ENCODE measurements at regions not wholly inside any gene's neighbourhood (a gene's known extent, or its start where the extent isn't known, plus 50 kb on each side); places are given as distances from the start of the nearest gene placed in this dataset.

DNA sequence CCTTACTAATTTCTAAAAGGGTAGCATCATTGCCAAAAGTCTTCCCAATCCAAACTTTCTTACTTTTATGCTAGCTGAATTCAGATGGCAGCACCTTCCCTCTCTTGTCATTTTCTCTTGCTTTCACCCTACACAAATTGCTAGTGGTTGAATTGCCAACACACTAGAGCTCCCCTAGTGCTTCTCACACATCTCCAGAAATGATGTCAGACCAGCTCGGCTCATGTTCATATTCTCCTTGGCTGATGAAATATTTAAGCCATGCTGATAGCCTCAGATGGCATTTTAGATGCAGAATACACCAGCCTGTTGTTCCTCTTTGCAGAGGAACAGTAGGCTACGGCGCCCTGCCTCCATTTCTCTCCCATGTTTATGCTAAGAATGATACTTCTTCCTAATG lies 256.9 kb downstream of the PTBP2 start:
- DNase-seq (ENCODE audit: low spot score in 2 of 2) = no peak
- Histone ChIP-seq H3K27me3 (no peaks in the 10 kb centered on the region), H3K4me3 (no peak overlapping the region), H3K27ac (no peak overlapping the region), H3K36me3 (no peaks in the 10 kb centered on the region), H3K4me1 (no peaks in the 10 kb centered on the region), H3K9me3 (no peaks in the 10 kb centered on the region)
- TF ChIP-seq POLR2A (IDR thresholded peaks at IDR 0.05) (no peak), POLR2AphosphoS5 (IDR thresholded peaks at IDR 0.05) (no peak)
- TF ChIP-seq, protein P1, sequence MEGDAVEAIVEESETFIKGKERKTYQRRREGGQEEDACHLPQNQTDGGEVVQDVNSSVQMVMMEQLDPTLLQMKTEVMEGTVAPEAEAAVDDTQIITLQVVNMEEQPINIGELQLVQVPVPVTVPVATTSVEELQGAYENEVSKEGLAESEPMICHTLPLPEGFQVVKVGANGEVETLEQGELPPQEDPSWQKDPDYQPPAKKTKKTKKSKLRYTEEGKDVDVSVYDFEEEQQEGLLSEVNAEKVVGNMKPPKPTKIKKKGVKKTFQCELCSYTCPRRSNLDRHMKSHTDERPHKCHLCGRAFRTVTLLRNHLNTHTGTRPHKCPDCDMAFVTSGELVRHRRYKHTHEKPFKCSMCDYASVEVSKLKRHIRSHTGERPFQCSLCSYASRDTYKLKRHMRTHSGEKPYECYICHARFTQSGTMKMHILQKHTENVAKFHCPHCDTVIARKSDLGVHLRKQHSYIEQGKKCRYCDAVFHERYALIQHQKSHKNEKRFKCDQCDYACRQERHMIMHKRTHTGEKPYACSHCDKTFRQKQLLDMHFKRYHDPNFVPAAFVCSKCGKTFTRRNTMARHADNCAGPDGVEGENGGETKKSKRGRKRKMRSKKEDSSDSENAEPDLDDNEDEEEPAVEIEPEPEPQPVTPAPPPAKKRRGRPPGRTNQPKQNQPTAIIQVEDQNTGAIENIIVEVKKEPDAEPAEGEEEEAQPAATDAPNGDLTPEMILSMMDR (IDR thresholded peaks at IDR 0.05) = no peak
- intact Hi-C loops (cut with DNase I; ENCODE audit: low total_unique reads) = no loop called here

DNA sequence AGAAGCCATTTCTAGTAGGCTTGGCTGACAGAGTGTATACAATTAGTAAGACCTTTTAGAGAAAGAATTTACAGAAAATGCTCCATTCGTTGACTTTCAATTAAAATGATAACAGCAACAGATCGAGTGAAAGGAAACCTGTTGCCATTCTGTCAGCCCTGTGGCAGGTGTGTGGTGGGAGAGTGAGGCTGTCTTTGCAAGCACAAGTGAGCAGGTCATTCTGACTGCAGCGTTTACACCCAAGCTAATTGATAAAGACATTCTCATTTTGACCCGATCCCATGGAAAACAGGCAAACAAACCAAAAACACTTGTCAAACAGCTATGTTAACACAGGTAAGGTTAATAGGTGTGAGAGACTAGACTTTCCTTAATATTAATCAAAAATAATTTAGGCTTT lies 257.3 kb downstream of the PTBP2 start:
- no peak overlapping the region for H3K27ac ChIP-seq
- H3K4me1 ChIP-seq = no peaks in the 10 kb centered on the region
- no peak for DNase-seq (ENCODE audit: low spot score in 2 of 2)
- TF ChIP-seq POLR2AphosphoS5 (IDR thresholded peaks at IDR 0.05) (no peak), POLR2A (IDR thresholded peaks at IDR 0.05) (no peak)
- TF ChIP-seq, protein P1 (IDR thresholded peaks at IDR 0.05) = no peak
- no peaks in the 10 kb centered on the region for H3K9me3 ChIP-seq
- no peak overlapping the region for H3K4me3 ChIP-seq
- no peaks in the 10 kb centered on the region for H3K27me3 ChIP-seq
- no peaks in the 10 kb centered on the region for H3K36me3 ChIP-seq
- intact Hi-C loops (cut with DNase I; ENCODE audit: low total_unique reads) = no loop called here

DNA sequence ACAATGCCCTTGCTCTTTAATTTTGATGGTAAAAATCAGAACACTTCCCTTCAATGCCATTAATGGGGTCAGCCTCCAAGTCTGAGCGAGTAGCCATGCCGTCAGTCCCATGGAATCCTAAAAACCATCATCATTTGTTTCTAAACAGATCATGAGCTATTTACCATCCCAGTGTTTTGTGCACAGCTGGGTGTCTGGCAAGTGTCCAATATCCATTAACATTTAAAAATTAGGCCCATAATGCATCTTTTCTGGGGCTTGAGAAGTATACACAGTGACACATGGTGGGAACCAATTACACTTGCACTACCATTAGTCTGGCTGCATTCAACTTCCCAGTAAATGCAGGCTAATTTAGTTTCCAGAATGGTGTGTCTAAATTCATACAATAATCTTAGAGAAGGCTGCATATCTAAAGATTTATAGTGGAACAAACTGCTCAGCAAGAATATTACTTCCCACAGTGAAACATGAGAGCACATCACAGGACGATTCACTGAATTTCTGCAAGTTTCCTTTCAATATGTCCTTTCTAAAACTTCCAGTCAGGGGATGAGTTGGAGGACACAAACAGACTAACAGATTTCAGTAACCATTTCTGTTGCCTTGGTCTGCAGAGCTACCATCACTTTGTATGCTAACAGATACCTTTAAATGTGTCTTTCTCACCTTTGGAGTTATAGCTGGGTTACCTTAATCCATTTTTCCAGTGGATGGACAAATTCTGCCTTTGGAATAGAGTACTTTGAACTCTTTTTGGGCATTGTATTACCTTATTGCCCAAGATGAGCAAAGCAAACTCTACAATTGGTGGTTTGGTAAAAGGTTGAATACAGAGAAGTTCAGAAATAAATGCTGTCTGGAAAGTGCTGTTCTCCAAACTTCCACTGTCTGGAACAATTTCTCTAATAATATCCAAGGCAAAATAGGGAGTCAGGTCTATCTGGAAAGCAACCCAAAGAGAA lies 258.0 kb downstream of the PTBP2 start:
- Histone ChIP-seq H3K27ac (no peak overlapping the region), H3K4me1 (no peaks in the 10 kb centered on the region), H3K27me3 (no peaks in the 10 kb centered on the region), H3K4me3 (no peak overlapping the region), H3K9me3 (no peaks in the 10 kb centered on the region), H3K36me3 (no peaks in the 10 kb centered on the region)
- no peak for DNase-seq (ENCODE audit: low spot score in 2 of 2)
- intact Hi-C loops (cut with DNase I; ENCODE audit: low total_unique reads) = no loop called here
- TF ChIP-seq, protein P1 (IDR thresholded peaks at IDR 0.05) = no peak
- TF ChIP-seq POLR2A (IDR thresholded peaks at IDR 0.05) = no peak
- no peak for TF ChIP-seq POLR2AphosphoS5 (IDR thresholded peaks at IDR 0.05)

DNA sequence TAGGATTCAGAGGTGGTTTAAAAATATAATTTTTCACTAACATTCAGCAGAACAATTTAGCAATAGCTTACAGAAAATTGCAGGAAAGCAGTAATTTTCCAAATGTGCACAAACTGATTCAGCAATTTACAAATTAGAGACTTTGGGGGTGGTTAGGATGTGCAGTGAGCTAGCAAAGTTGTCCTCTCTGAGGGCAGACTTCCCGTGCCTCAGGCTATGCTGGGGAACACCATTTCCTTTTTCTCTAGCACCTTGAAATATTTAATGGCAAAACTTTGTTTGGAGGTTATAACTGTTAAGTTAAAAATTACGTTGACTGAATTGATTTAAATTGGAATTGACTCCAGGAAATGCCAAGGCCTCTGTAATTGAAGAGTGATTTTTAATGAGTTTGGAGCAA lies 258.9 kb downstream of the PTBP2 start:
- Histone ChIP-seq H3K9me3 (no peaks in the 10 kb centered on the region), H3K27ac (no peak overlapping the region), H3K27me3 (no peaks in the 10 kb centered on the region), H3K4me1 (no peaks in the 10 kb centered on the region), H3K4me3 (no peak overlapping the region), H3K36me3 (no peaks in the 10 kb centered on the region)
- TF ChIP-seq POLR2A (IDR thresholded peaks at IDR 0.05) = no peak
- no peak for TF ChIP-seq POLR2AphosphoS5 (IDR thresholded peaks at IDR 0.05)
- TF ChIP-seq, protein P1 (IDR thresholded peaks at IDR 0.05) = no peak
- intact Hi-C loops (cut with DNase I; ENCODE audit: low total_unique reads) = no loop called here
- DNase-seq (ENCODE audit: low spot score in 2 of 2) = no peak

DNA sequence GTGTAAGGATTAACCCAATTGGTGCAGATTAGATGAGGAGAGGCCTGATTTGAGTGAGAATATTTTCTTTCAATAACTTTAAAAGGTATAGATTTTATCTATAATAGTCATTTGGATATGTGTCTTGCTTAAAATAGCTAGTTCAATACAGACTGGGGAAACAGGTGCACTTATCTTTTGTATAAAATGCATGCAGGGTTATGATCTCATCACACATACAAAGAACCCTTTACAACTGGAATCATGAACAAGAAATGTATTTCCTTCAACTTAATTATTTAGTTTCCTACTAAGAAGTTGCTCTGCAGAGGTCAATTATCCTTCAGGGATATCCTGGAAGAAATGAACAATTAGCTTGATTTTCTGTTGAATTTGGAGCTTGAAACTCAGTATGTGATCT lies 259.6 kb downstream of the PTBP2 start:
- H3K4me3 ChIP-seq = no peak overlapping the region
- no peak for DNase-seq (ENCODE audit: low spot score in 2 of 2)
- intact Hi-C loops (cut with DNase I; ENCODE audit: low total_unique reads) = no loop called here
- H3K27me3 ChIP-seq = no peaks in the 10 kb centered on the region
- TF ChIP-seq POLR2AphosphoS5 (IDR thresholded peaks at IDR 0.05) = no peak
- TF ChIP-seq POLR2A (IDR thresholded peaks at IDR 0.05) = no peak
- TF ChIP-seq, protein P1 (IDR thresholded peaks at IDR 0.05) = no peak
- H3K36me3 ChIP-seq = no peaks in the 10 kb centered on the region
- H3K4me1 ChIP-seq = no peaks in the 10 kb centered on the region
- H3K9me3 ChIP-seq = no peaks in the 10 kb centered on the region
- H3K27ac ChIP-seq = no peak overlapping the region

Data from breast epithelium (tissue), 4 donors.